NCI-H446 (cell line): ENCODE measurements at regions not wholly inside any gene's neighbourhood (a gene's known extent, or its start where the extent isn't known, plus 50 kb on each side); places are given as distances from the start of the nearest gene placed in this dataset.
"Not testable (repeated sequence)": the region's sequence is repeated elsewhere in the genome, so short reads cannot be mapped to it uniquely, and the experiment has no call there.

Source experiments
- DNase-seq, 2 experiments: peaks; one replicate each; lab custom pipeline; 2025; lab: John Stamatoyannopoulos, UW

DNA sequence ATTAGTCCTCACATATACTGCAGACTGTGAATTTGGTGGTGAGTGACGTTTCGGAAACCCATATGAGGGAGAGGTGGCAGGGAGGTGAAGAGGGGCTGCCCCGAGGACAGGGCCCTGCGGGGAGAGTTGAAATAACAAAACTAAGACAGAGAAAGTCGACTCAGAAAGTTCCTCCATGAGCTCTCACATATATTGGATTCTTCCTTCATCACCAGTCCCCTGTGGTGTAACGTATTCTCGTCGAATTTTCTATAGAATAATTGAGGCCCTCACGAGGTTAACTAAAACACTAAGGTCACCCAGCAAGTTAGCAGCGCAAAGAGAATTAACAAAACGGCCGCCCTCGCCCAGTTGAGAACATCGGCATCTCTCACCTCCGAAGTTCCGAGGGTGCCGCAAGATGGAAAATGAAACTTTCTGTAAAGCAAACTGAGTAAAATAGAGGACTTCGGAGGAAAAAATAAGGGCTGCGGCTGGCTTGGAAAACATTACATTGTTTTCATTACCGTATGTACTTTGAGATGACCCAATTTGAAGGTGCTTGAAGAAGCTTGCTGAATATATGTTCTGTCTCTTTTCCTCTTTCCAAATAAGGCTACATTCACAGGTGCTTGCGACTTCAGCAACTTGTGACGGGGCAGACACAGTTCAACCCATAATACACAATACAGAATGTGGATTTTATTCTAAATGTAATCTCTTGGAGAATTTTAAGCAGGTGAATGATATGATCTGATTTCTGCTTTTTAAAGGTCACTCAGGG lies 490.9 kb upstream of the JARID2 start:
- no peak for DNase-seq

DNA sequence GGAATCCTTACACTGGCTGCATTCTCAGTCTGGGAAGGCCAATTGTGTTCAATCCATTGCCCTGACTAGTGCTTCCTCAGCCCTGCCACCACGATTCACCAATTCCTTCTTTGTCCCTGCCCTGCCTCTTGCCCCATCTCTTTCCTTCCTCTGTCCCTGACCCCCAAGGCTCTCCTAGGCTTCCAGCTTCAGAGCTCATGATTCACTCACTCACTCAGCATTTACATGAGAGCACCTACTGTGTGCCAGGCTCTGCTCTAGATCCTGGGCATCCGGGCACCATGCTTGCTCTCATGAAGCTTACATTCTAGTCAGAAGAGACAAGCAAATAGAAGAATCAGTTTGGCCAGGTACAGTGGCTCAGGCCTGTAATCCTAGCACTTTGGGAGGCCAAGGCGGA lies 489.5 kb upstream of the JARID2 start:
- DNase-seq: no peak

GRCh38 chr6:14757014-14757413 lies 488.9 kb upstream of the JARID2 start:
- no peak for DNase-seq

- DNase-seq: no peak
Measured at GRCh38 chr6:14757418-14757817, 488.5 kb upstream of the JARID2 start.

DNA sequence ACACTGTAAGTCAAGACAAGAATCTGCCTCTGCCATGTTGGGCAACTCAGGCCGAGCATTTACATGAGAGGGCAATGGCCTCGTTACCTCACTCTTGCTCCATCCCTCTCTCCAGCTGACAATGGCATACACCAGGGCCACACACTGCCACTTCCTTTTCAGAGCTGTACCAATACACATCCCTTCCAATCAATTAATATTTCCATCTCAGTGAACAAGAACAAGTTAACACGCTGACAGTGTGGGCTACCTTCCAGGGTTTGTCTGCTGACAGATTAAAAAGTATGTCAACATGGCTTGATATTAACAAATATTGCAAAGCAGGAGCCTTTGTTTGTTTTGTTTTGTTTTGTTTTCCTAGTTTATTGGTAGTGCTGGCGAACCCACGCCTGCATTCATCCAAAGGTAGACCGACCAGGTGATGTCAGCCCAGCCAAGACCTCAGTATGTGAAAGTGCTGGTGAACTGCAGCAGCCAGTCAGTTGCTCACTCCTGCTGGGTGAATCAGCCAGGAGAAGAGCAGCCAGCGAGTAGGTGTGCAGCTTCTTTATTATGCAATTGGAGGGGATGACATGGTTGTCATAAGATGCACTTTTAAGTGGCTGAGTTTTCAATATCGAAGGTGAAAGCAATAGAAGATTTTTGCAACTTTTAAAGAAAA lies 487.3 kb upstream of the JARID2 start:
- DNase-seq: peak in 1 of 2 experiments; percentile 5

DNA sequence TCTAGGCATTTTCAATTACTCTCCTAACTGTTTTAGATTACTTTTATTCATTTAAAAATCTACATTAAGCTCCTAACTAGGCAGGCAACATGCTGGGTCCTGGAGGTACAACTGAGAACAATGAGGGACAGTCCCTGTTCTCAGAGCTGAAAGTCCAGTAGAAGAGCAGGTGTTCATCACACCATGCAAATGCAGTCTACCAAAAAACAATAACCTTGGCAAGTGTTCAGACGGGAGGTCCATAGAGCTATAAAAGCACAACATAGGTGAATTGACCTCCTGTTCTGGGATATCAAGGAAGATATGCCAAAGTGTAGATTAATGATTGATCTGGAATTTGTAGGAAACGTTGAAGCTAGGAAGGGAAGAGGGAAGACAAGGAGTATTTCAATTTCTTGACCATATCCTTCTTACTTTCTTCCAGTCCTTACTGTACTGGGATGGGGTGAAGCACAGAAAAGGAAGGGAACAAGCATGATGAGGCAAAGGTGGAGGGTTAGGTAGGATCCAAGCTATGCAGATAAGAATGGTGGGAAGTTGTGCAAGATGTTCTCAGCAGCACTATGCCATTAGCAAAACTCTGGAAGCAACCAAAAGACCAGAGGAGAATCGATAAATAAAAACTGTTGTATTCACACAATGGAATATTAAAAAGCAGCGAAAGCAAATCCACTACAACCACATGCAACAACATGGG lies 485.7 kb upstream of the JARID2 start:
- DNase-seq: no peak

- DNase-seq: no peak
Measured at GRCh38 chr6:14762077-14762476, 483.8 kb upstream of the JARID2 start.

- no peak for DNase-seq
Measured at GRCh38 chr6:14763139-14763538, 482.7 kb upstream of the JARID2 start.

GRCh38 chr6:14763616-14764015 lies 482.3 kb upstream of the JARID2 start:
- no peak for DNase-seq

- no peak for DNase-seq
Measured at GRCh38 chr6:14765106-14765505, 480.8 kb upstream of the JARID2 start.

- no peak for DNase-seq
Measured at GRCh38 chr6:14765721-14766390, 480.0 kb upstream of the JARID2 start.

DNA sequence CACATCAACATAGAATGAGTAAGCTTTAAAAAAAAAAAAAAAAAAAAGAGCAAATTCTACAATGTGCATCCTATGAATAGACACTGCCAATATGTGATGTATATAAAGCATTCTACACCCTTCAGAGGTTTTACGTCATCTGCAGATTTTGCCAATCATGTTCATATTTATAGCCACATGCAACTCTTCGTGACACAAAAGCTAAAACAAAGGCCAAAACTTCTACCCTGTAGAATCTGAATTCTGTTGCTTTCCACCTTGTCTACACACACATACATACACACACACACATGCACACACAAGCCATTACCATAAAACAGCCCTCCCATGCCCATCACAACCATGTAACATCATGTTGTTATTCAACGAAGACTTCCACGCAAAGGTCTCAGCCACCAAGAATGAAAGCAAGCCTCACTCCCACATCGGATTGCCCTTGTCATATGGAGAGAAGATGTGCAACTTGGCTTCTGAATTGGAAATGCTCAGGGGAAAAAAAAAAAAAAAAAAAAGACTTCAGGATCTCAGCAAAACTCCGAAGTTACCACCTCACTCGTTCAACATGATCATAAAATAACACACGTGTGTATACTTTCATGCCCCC lies 479.4 kb upstream of the JARID2 start:
- no peak for DNase-seq

GRCh38 chr6:14767226-14767625 lies 478.6 kb upstream of the JARID2 start:
- DNase-seq: peak in 1 of 2 experiments; percentile 40

DNA sequence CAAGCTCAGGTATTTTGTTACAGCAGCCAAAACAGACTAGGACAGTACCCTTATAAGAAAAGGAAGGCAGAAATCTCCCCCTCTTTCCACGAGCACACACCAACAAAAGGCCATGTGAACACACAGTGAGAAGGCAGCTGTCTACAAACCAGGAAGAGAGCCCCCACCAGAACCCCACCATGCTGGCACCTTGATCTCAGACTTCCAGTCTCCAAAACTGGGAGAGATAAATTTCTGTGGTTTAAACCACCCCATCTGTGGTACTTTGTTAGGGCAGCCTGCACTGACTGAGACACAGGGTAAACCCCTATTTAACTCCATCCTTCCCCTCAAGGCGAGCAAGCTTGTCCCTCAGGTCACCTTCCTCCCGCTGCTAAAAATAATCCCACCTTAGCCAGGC lies 475.8 kb upstream of the JARID2 start:
- DNase-seq: no peak

DNA sequence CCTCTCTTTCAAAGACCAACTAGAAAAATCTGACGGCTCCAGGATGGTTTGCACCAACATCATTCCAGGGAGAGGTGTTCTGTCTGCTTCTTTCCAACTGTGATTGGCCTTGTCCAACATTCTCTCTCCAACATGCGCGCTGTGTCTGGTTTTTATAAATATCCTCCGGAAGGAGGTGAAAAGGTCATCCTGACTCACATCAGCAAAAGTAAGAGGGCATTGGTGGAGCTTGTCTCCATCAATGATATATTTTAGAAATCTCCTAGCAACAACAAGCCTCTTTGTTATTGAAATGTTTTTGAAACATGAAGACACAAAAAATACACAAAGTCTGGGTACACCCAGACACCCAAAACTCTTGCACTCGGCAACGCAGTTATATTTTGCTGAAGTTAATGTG lies 475.3 kb upstream of the JARID2 start:
- no peak for DNase-seq

- DNase-seq: no peak
Measured at GRCh38 chr6:14771016-14771415, 474.9 kb upstream of the JARID2 start.

DNA sequence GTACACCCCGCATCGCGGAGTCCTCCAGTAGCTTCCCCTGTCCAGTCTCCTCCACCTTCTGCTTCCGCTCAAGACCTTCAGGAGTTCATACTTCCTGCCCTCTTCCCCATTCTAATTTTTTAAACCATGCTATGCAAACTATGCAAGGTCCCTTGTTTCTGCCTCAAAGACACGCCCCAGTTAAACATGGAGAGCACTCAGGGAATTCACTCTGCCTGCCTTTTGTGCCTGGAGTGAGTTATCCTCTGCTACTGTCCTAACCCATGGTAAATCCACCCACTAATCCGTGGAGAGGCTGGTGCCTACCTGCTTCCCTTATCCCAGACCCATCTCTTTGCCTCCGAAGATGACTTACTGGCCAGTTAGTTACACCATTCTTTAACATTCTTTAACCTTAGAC lies 473.7 kb upstream of the JARID2 start:
- DNase-seq: no peak

DNA sequence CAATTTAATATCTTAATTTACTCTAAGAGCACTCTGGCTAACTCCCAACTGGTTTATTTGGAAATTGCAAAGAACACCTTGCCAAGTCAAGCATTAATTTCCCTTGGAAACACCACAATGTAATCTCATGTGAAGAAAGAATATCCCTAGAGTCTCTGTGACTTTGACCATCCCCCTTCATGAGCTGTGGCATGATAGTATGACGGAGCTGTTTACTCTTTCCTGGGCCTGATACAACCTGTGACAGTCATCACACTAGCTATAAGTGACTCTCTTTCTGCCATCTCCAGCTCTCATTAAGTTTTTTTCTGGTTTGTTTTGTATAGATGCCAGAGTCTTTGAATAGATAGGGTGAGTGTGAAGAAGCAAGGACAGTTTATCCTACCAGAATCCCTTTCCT lies 470.3 kb upstream of the JARID2 start:
- DNase-seq: peak in 1 of 2 experiments; percentile 40

DNA sequence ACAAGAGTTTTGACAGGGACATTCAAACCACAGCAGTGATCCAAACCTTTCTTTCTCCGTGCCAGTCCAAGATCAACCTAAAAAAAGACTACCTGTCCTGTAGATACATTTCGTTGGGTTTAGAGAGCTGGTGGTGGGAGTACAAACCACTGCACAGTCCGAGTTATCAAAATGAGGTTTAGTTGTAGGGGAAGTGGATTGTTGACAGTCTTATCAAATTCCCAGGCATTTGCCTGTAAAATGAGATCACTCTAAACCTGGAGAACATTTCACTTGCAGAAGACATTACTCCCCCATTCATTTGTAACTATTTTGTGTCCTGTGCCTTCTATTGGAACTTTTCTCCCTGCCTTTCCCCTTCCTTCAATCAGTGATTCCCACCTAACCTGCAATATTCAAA lies 469.6 kb upstream of the JARID2 start:
- DNase-seq: no peak

GRCh38 chr6:14781772-14782525 lies 463.9 kb upstream of the JARID2 start:
- no peak for DNase-seq

DNA sequence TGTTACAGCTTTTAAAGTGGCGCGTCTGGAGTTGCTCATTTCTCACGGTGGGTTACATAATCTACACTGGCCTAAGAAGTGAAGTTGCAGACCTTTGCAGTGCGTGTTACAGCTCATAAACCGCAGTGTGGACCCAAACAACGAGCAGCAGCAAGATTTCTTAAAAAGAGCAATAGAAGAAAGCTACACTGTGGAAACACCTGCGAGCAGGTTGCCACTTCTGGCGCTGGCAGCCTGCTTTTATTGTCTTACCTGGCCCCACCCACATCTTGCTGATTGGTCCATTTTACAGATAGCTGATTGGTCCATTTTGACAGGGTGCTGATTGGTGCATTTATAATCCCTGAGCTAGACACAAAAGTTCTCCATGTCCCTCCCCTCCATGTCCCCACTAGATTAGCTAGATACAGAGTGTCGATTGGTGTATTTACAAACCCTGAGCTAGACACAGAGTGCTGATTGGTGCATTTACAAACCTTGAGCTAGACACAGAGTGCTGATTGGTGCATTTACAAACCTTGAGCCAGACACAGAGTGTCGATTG lies 462.9 kb upstream of the JARID2 start:
- not testable (repeated sequence) for DNase-seq
